Caco-2 (cell line): ENCODE measurements at regions not wholly inside any gene's neighbourhood (a gene's known extent, or its start where the extent isn't known, plus 50 kb on each side); places are given as distances from the start of the nearest gene placed in this dataset.

Source experiments
- BruUV-seq: library from RNA; stranded (reverse); fragments of 400-500 nt; replicated peaks from 2 replicates; lab custom pipeline; 2021; lab: Mats Ljungman, UMichigan
- CTCF ChIA-PET: fragments of 300-600 bp; sonication (Branson Sonifier 250); formaldehyde crosslinking; loops from one replicate; lab custom pipeline; 2022; ENCODE audit warnings: antibody characterized with exemption; lab: Charles Lee
- POLR2A ChIA-PET: fragments of 300-600 bp; sonication (Branson Sonifier 250); formaldehyde crosslinking; loops from one replicate; lab custom pipeline; 2022; ENCODE audit warnings: antibody characterized with exemption; lab: Charles Lee
- DNase-seq, 2 experiments: peaks; one replicate each; pipeline versions ENCODE4 v3.0.0 to v3.0.0-alpha.2; 2020 to 2022
- H3K27me3 ChIP-seq: replicated peaks from 2 replicates; pipeline ENCODE4 v1.6.0; 2011; ENCODE audit warnings: low read length; ENCODE audit not compliant: control insufficient read depth, insufficient read depth
- H3K36me3 ChIP-seq: 2 replicates; pipeline ENCODE4 v1.5.1; 2011; ENCODE audit warnings: low read length; ENCODE audit not compliant: control insufficient read depth, insufficient read depth
- H3K4me1 ChIP-seq: fragments of 250-450 bp; sonication (Bioruptor Pico); 2 replicates; pipeline ENCODE4 v1.5.1; 2020; ENCODE audit warnings: mild to moderate bottlenecking
- H3K4me3 ChIP-seq: 2 replicates; pipeline ENCODE4 v1.5.1; 2011; ENCODE audit warnings: low read depth, mild to moderate bottlenecking, control low read depth, low read length
- H3K9me3 ChIP-seq: fragments of 250-450 bp; sonication (Bioruptor Pico); 2 replicates; pipeline ENCODE4 v1.5.1; 2020; ENCODE audit warnings: mild to moderate bottlenecking, moderate library complexity
- H3K27ac Mint-ChIP-seq: one replicate; pipeline ENCODE4 v1.8.0; 2022; ENCODE audit warnings: mixed read lengths; ENCODE audit not compliant: unreplicated experiment
- H3K27me3 Mint-ChIP-seq: one replicate; pipeline ENCODE4 v1.8.0; 2022; ENCODE audit warnings: mixed read lengths; ENCODE audit not compliant: insufficient read depth, unreplicated experiment
- H3K36me3 Mint-ChIP-seq: one replicate; pipeline ENCODE4 v1.8.0; 2022; ENCODE audit warnings: mild to moderate bottlenecking, mixed read lengths; ENCODE audit not compliant: insufficient read depth, unreplicated experiment
- H3K4me1 Mint-ChIP-seq: one replicate; pipeline ENCODE4 v1.8.0; 2022; ENCODE audit warnings: low read depth, mixed read lengths; ENCODE audit not compliant: unreplicated experiment
- H3K4me3 Mint-ChIP-seq: one replicate; pipeline ENCODE4 v1.8.0; 2022; ENCODE audit warnings: mild to moderate bottlenecking, moderate library complexity, mixed read lengths; ENCODE audit not compliant: unreplicated experiment
- H3K9me3 Mint-ChIP-seq: one replicate; pipeline ENCODE4 v1.8.0; 2022; ENCODE audit warnings: mixed read lengths; ENCODE audit not compliant: unreplicated experiment
- intact Hi-C: fragments of 100-400 bp; cut with micrococcal nuclease; formaldehyde crosslinking; loops from one replicate; pipeline ENCODE4 v1.10.0; 2022; ENCODE audit not compliant: unreplicated experiment
- TF ChIP-seq, protein P1 (sequence below), 2 experiments: fragments of 200-600 bp in 1 of 2; IDR thresholded peaks; 1 replicate in 1 of 2; 2 replicates in 1 of 2; pipeline versions ENCODE4 v1.5.1 to v1.8.0; 2011 to 2022; ENCODE audit warnings: antibody characterized with exemption in 1 of 2, control low read depth in 1 of 2, inconsistent platforms in 1 of 2, low read depth in 1 of 2, low read length in 1 of 2, mild to moderate bottlenecking in 1 of 2, moderate library complexity in 1 of 2; ENCODE audit not compliant: insufficient read depth in 1 of 2, severe bottlenecking in 1 of 2, unreplicated experiment in 1 of 2

GRCh38 chr4:53951414-53951813 is 113.0 kb downstream of the CHIC2 start:
- H3K27me3 ChIP-seq, result no peaks in the 10 kb centered on the region
- intact Hi-C loops, result no loop called here
- POLR2A ChIA-PET, result no interaction called here
- Mint-ChIP-seq H3K27me3 (no peaks in the 10 kb centered on the region), H3K9me3 (no peaks in the 10 kb centered on the region), H3K36me3 (no peaks in the 10 kb centered on the region), H3K27ac (no peak overlapping the region), H3K4me1 (peaks cover 12% of the 10 kb centered on the region), H3K4me3 (no peak overlapping the region)
- no peak for DNase-seq
- no peaks in the 10 kb centered on the region for H3K9me3 ChIP-seq
- H3K36me3 ChIP-seq, result no peaks in the 10 kb centered on the region
- TF ChIP-seq, protein P1, sequence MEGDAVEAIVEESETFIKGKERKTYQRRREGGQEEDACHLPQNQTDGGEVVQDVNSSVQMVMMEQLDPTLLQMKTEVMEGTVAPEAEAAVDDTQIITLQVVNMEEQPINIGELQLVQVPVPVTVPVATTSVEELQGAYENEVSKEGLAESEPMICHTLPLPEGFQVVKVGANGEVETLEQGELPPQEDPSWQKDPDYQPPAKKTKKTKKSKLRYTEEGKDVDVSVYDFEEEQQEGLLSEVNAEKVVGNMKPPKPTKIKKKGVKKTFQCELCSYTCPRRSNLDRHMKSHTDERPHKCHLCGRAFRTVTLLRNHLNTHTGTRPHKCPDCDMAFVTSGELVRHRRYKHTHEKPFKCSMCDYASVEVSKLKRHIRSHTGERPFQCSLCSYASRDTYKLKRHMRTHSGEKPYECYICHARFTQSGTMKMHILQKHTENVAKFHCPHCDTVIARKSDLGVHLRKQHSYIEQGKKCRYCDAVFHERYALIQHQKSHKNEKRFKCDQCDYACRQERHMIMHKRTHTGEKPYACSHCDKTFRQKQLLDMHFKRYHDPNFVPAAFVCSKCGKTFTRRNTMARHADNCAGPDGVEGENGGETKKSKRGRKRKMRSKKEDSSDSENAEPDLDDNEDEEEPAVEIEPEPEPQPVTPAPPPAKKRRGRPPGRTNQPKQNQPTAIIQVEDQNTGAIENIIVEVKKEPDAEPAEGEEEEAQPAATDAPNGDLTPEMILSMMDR (IDR thresholded peaks at IDR 0.05; ENCODE audit: insufficient read depth in 1 of 2, low read depth in 1 of 2, low read length in 1 of 2, severe bottlenecking in 1 of 2, unreplicated experiment in 1 of 2), result no peak
- CTCF ChIA-PET, result no interaction called here
- H3K4me1 ChIP-seq, result peaks cover 9% of the 10 kb centered on the region
- H3K4me3 ChIP-seq, result no peak overlapping the region
- no TSS peak for BruUV-seq

DNA sequence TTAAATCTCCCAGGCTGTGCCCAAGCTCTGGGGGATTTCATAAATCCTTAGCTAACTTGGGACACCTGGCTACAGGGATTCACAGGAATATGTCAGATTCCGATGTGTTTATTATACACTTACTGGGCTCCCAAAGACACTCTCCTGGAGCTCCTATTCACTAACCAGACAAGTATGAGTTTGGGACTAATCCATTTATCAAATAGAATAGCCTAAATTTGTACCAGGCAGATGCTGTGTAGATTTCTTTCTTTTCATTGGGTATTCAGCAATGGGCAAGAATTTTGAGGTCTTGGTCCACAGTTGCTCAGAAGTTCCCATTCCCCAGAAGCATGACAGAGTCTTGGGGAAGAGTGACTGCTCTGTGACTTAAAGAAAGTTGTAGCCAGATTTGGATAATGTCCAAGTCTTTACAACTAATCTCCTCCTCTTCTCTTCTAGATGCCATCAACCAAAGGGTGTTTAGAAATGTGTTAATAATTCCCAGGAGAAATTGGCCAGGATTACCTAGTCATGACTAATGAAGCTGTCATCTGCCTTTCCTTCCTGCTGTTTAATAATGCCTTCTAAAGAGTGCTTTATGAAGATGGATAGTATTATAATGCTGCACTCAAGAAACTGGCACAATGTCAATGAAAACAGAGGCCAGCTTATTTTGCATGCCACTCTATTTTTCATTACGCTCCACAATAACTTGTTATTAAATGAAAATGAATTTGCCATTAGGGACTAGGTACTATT is 120.9 kb downstream of the CHIC2 start:
- TF ChIP-seq, protein P1 (IDR thresholded peaks at IDR 0.05; ENCODE audit: insufficient read depth in 1 of 2, low read depth in 1 of 2, low read length in 1 of 2, severe bottlenecking in 1 of 2, unreplicated experiment in 1 of 2), result no peak
- CTCF ChIA-PET, result no interaction called here
- H3K4me1 Mint-ChIP-seq, result peaks cover 7% of the 10 kb centered on the region

DNA sequence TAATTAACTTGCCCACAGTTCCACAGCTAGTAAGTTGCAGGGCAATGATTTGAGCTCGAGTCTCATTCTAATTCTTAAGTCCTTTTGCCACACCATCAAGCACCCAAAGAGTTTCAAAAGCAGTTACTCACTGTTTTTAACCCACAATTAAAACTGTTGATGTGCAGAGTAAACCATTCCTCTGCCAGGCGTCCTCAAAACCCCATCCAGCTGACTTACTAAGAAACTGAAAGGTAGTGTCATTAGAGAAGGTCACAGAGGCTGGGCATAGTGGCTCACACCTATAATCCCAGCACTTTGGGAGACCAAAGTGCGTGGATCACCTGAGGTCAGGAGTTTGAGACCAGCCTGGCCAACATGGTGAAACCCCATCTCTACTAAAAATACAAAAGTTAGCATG is 121.7 kb downstream of the CHIC2 start:
- H3K27ac Mint-ChIP-seq, result no peak overlapping the region
- peaks cover 21% of the 10 kb centered on the region for H3K4me1 ChIP-seq
- H3K4me1 Mint-ChIP-seq, result peaks cover 12% of the 10 kb centered on the region
- ChIA-PET CTCF (no interaction called here), POLR2A (no interaction called here)
- no peak overlapping the region for H3K4me3 ChIP-seq
- no peaks in the 10 kb centered on the region for H3K27me3 ChIP-seq
- no TSS peak for BruUV-seq
- TF ChIP-seq, protein P1 (IDR thresholded peaks at IDR 0.05; ENCODE audit: insufficient read depth in 1 of 2, low read depth in 1 of 2, low read length in 1 of 2, severe bottlenecking in 1 of 2, unreplicated experiment in 1 of 2), result no peak
- H3K9me3 ChIP-seq, result peaks cover 13% of the 10 kb centered on the region
- DNase-seq, result no peak
- H3K9me3 Mint-ChIP-seq, result peaks cover 8% of the 10 kb centered on the region
- intact Hi-C loops, result no loop called here
- no peaks in the 10 kb centered on the region for H3K36me3 Mint-ChIP-seq
- H3K4me3 Mint-ChIP-seq, result no peak overlapping the region
- H3K27me3 Mint-ChIP-seq, result no peaks in the 10 kb centered on the region
- H3K36me3 ChIP-seq, result no peaks in the 10 kb centered on the region

More for the DNA sequence above, 120.9 kb downstream of the CHIC2 start:
- POLR2A ChIA-PET, result interaction anchor here (0.7 kb wide), 1 partner anchor 699 kb away, joined by 3 read pairs; no protein-coding TSS in a partner anchor
- Mint-ChIP-seq H3K9me3 (peaks cover 8% of the 10 kb centered on the region), H3K27me3 (no peaks in the 10 kb centered on the region), H3K4me3 (no peak overlapping the region), H3K27ac (no peak overlapping the region), H3K36me3 (no peaks in the 10 kb centered on the region)
- Histone ChIP-seq H3K4me1 (peaks cover 12% of the 10 kb centered on the region; the same call in 1 of the 2 replicates), H3K36me3 (no peaks in the 10 kb centered on the region), H3K27me3 (no peaks in the 10 kb centered on the region), H3K4me3 (no peak overlapping the region), H3K9me3 (peaks cover 13% of the 10 kb centered on the region)
- BruUV-seq, result no TSS peak
- no peak for DNase-seq
- intact Hi-C loops, result no loop called here
